Epithelial cell of prostate (primary cell): ENCODE measurements at regions not wholly inside any gene's neighbourhood (a gene's known extent, or its start where the extent isn't known, plus 50 kb on each side); places are given as distances from the start of the nearest gene placed in this dataset.
"Not testable (repeated sequence)": the region's sequence is repeated elsewhere in the genome, so short reads cannot be mapped to it uniquely, and the experiment has no call there.

Experiments
- DNase-seq: peaks from one replicate; pipeline ENCODE4 v3.0.0-alpha.2; 2011; ENCODE audit warnings: low read depth, low spot score
- H3K27ac ChIP-seq: fragments of 450-650 bp; 2 replicates; pipeline ENCODE4 v1.5.1; 2017; ENCODE audit warnings: mild to moderate bottlenecking

DNA sequence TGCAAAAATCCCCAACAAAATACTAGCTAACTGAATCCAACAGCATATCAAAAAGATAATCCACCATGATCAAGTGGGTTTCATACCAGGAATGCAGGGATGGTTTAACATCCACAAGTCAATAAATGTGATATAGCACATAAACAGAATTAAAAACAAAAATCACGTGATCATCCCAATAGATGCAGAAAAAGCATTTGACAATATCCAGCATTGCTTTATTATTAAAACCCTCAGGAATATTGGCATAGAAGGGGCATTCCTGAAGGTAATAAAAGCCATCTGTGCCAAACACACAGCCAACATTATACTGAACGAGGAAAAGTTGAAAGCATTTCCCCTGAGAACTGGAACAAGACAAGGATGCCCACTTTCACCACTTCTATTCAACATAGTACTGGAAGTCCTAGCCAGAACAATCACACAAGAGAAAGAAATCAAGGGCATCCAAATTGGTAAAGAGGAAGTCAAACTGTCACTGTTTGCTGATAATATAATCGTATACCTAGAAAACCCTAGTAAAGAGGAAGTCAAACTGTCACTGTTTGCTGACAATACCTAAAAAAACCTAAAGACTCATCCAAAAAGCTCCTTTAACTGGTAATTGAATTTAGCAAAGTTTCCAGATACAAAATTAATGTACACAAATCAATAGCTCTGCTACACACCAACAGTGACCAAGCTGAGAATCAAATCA, 109.8 kb downstream of the RNASET2 start:
- not testable (repeated sequence) for DNase-seq

DNA sequence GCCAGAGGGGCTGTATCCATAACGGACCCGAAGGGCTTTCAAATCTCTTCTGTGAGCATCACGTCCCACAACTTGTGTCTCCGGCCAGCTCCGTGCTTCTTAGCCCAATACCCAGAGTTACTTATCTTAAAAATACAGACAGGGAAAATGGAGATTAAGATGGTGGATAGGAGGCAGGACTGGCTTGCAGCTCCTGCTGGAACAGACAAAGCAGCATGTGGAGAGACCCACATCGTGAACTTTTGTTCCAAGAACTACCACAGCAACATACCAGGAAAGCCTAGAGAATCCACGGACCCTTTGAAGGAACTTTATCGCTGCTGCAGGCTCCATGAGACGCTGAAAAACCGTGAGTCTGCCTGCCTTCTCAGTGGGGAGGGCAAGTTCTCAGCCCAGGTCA, 113.7 kb downstream of the RNASET2 start:
- H3K27ac ChIP-seq: no peak overlapping the region
- DNase-seq: no peak

More for the DNA sequence above, 109.8 kb downstream of the RNASET2 start:
- H3K27ac ChIP-seq: not testable (repeated sequence)

DNA sequence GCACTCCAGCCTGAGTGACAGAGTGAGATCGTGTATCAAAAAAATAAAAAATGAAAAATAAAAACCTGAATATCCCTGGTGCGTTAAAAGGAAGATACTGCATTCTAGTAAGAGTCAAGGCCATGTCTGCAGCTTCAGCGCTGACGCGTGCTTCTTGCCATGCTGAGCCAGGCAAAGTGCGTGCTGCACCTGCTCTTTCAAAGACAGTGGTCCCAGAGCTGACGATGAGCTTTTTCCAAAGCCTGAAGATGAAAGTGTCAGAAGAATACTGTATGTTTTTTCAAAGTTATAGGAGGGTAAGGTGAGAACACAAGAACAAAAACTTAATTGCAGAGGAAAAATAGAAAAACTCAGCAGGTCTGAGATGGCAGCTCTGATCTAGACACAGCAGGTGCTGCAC, 115.1 kb downstream of the RNASET2 start:
- no peak for DNase-seq
- no peak overlapping the region for H3K27ac ChIP-seq

DNA sequence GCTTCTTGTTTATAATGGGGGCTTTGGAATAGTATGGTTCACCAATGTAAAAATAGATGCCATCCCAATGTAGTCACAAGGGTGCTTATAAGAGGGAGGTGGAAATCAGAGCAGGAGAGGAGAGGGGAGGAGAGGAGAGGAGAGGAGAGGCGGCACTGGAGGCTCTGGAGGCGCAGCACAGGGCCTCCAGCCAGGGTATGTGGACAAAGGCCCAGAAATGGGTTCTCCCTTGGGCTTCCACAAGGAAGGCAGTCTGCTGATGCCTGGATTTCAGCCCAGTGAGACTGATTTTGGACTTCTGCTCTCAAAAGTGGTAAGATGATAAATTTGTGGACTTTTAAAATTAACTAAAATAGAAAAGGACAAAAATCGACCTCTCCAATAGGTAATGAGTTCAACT, 116.8 kb downstream of the RNASET2 start:
- no peak for DNase-seq
- H3K27ac ChIP-seq: no peak overlapping the region

DNA sequence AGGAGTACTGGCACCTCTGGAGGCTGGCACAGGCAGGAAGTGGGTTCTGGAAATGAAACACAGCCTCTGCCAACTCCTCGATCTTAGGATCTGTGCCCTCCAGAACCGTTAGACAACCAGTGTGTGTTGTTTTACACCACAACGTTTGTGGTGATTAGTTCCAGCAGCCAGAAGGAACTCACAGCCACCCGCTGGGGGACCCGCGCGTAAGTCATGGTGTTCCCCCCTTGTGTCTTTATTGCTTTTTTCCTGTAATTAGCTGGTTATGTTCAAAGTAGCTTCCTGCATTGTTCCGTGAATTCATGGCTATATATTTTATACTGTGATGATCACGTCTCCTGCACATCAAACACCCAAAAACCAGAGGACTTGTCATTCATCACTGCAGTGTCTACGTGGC, 117.4 kb downstream of the RNASET2 start:
- H3K27ac ChIP-seq: no peak overlapping the region
- no peak for DNase-seq

DNA sequence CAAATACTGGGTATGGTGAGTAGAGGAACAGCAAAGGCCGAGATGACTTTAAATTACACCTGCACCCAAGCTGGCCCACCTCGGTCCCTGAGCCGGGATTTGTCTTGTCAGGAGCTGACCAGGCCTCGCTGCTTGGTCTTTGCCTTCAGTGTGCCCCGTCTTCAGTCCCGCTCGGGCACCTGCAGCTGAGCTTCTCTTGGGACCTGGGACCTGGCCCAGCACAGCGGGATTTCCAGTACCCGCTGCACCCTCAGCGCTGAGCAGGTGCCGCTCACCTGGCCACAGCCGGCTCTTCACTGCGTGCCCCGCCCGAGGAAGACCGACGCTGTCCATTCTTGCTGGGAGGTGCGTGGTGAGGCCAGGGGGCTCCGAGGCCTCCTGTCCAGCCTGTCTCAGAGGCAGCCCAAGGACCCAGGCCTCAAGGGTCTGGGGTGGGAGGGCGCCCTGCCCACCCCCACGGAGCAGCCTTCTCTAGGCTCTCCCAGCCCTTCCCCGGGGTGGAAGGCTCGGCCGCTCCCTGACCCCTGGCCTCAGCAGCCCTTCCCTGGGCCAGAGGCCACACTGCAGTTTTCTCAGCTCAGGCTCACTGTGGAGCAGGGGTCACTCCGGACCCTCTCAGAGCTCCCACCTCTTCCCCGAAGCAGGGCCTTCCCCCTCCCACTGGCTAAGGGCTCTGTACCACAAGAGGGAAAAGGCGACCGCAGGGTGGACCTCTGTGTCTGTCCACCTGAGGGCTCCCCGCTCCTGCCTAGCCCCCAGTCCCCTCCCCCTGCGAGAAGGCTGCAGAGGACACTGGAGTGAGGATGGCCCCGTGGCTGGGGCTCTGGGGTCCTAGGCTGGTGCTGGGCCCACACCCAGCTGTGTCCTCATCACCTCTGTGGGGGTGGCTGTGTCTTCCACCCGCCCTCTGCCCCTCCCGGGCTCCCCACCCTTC, 119.3 kb downstream of the RNASET2 start:
- DNase-seq: no peak
- no peak overlapping the region for H3K27ac ChIP-seq

DNA sequence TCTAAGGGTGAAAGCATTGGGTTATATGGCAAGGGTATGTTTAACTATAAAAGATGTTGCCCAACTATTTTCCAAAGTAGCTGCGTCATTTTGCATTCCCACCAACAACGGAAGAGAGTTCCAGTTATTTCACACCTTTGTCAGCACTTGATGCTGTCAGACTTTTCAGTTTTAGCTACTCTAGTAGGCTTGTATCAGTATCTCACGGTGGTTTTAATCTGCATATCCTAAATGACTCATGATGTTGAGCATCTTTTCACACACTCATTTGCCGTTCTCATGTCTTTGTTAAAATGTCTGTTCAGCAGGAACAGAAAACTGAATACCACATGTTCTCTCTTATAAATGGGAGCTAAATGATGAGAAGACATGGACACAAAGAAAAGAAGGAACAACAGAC, 122.3 kb downstream of the RNASET2 start:
- no peak for DNase-seq
- H3K27ac ChIP-seq: no peak overlapping the region

DNA sequence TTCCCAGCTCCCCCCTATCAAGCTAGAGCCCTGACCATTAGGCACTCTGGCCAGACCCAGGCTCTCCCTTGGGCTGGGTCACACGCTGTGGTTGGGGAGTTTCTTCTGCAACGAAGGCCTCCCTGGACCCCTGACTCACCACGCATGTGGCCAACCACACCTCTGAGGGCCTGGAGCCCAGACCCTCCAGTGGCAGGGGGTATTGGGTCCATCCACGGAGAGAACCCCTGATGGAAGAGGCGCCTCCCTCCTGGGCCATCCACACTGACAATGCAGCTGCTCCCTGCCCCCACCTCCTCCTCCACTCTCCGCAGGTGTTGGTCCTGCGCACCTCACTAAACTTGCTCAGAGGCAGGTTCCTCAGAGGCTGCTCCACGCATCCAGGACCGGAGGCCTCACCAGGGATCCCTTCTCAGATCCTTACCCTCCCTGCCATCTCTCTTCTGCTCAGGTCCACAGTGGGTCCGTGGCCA, 125.4 kb downstream of the RNASET2 start:
- no peak overlapping the region for H3K27ac ChIP-seq
- no peak for DNase-seq

DNA sequence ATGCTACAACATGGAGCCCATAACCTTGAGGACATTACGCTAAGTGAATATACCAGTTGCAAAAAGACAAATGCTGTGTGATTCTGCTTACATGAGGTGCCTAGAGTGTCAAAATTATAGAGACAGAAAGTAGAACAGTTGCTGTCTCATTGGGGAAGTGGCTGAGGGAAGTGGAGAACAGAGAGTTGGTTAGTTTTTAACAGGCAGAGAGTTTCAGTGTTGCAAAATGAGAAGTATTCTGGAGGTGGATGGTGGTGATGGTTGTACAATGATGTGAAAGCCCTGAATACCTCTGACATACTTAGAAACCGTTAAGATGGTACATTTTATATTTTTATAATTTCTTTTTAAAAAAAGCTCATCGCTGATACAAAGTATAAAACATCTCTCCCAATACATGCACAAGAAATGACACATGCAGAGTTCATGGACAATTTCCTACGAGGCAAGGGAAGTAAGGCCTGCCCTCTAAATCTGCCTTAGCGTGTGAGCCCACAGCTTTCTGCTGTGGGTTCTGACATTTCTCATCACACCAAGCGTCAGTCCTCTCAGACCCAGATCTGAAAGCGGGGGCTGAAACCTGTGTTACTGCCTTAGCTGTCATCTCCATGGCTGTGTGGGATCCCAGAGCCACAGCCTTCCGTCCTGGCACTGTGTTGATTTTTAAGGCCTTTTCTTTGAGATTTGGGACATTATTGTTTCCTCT, 126.0 kb downstream of the RNASET2 start:
- H3K27ac ChIP-seq: no peak overlapping the region
- no peak for DNase-seq

DNA sequence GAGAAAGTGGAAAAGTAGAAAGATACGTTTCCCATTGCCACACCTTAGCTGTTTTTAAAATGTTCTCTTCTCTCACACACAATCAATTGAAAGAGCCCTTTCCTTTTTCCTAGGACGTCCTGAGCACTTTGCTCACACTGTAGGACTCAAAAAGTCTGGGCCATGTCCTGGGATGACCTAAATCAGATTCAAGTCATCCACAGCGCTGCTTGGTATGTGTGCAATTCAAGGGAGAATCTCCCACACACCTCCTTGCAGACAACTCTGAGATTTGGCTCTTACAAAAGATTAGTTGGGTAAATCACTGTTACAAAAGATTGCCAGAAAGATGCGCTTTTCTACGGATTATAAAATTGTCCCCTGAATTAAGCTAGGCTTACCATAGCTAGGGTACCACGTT, 130.1 kb downstream of the RNASET2 start:
- no peak for DNase-seq
- H3K27ac ChIP-seq: no peak overlapping the region

DNA sequence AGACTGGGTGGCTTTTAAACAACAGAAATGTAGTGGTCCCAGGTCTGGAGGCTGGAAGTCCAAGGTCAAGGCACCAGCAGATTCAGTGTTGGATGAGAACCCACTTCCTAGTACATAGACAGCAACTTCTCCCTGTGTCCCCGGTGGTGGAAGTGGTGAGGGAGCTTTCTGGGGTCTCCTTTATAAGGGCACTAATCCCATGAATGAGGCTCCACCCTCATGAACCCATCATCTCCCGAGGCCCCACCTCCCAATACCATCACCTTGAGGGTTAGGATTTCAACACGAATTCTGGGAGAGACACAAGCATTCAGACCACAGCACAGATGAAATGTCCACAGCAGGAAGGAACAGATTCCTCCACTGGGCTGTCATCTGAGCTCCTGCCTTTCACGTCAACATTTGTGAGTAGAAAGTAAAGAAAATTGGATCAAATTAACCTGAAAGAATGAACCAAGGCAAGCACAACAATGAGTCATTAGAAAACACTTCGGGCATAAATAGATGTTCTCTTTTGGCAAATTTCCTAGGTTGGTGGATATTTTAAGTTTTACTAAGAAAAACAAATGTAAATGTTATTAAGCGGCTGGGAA, 130.7 kb downstream of the RNASET2 start:
- no peak overlapping the region for H3K27ac ChIP-seq
- DNase-seq: no peak

DNA sequence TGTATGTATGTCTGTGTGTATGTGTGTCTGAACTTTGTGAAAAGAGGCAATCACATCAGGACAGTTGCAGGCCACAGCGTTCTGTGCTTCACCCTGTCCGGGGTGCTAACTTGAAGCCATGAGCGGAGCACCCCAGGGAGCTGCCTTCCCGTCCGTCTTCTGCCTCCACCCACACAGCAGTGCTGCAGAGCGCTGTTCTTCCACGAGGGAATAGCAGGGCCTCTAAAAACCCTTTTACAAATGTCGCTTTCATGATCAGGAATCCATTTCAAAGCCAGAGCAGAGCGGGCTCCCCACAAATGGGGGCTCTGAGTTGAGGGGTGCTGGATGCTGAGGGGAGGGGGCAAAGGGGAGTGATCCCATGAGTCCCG, 131.5 kb downstream of the RNASET2 start:
- no peak for DNase-seq
- H3K27ac ChIP-seq: no peak overlapping the region

DNA sequence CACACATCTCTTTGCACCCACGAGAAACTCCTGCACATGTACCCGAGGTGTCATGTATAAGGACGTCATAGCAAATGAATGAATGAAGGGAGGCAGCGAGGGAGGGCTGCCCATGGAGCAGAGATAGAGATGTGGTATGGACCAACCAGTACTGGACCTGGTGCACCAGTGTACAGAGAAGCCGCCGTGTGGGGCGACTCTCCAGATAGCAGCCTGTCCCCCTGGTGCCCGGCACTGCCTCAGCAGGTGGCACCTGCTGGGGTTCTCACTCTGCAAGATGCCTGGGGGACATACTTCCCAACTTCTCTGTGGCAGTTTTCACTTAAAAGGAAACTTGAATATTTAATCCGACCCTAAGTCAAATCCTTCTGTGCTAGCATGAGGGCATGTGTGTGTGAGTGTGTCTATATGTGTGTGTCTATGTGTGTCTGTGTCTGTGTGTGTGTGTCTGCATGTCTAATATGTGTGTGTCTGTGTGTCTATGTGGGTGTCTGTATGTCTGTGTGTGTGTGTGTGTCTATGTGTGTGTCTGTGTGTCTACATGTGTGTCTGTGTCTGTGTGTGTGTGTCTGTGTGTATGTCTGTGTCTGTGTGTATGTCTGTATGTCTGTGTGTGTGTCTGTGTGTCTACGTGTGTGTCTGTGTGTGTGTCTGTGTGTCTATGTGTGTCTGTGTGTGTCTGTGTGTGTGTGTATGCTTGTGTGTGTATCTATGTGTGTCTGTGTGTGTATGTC, 132.0 kb downstream of the RNASET2 start:
- no peak overlapping the region for H3K27ac ChIP-seq

DNA sequence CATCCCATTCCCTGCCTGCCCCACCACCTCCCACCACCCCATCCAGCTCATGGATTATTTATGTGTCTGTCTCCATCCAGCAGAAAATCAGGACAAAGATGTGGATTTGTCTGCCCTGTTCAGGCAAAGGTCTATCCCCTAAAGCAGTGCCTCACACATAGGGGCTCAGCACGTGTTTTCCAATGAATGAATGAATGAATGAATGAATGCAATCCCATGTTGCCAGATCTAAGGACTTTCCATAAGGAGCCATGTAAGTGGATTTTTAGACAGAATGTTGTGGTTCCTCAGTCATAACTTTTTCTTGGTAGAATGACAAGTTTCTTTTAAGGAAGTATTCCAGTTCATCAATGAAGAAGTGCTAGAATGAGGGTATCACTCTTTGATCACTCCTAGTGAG, 133.7 kb downstream of the RNASET2 start:
- DNase-seq: no peak
- H3K27ac ChIP-seq: no peak overlapping the region

More for the DNA sequence above, 132.0 kb downstream of the RNASET2 start:
- DNase-seq: no peak

DNA sequence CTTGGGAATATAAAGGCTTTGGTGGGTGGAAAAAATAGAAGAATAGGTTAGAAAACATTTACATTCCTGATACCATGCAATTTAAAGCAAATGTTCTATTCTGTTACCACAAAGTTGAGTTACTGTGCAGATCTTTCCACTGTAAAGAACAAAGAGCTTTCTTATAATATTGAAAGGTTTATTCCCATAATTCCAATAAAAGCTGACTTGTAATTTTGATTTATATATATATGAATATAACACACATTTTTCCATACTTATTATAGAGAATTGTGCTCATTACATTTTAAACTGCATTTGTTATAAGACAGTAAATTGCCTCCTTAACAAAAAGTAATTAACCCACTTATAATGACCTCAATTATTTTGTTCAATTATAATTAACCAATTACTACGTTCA, 135.9 kb downstream of the RNASET2 start:
- no peak for DNase-seq
- no peak overlapping the region for H3K27ac ChIP-seq

DNA sequence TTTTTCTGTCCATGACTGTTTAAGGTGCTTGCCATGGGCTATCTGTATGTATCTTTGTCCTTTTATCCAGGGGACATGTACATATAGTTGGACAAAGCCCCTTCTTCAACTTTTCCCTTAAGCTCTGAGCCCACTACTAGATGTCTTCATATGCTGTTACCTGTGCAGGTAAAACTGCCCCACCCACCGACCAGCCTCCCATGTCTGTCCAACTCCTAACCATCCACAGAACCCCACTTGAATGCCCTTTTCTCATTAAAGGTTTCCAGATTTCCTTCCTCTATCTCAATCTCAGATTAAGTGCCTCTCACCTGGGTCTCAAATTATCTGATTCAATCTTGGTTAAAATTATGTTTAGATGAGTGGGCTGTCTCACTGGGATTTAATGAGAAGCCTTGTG, 136.3 kb downstream of the RNASET2 start:
- DNase-seq: no peak
- no peak overlapping the region for H3K27ac ChIP-seq

DNA sequence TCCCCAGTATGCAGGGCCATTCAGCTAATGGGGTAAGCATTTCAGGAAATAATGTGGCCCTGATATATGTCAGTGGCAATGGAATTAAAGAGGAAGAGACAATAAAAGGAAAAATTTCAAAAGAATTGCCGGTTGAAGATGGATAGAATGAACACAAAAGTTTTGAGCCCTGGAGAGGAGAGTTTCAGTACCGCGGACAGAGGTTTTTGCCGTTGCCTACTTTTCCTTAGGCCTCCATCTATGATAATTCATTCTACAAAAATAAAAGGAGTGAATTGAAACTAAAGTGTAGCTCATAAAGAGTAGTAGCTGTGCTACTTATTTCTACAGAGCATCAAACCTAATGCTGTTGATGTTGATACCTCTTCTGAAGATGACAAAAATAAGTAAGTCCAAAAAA, 140.7 kb downstream of the RNASET2 start:
- DNase-seq: no peak
- no peak overlapping the region for H3K27ac ChIP-seq

DNA sequence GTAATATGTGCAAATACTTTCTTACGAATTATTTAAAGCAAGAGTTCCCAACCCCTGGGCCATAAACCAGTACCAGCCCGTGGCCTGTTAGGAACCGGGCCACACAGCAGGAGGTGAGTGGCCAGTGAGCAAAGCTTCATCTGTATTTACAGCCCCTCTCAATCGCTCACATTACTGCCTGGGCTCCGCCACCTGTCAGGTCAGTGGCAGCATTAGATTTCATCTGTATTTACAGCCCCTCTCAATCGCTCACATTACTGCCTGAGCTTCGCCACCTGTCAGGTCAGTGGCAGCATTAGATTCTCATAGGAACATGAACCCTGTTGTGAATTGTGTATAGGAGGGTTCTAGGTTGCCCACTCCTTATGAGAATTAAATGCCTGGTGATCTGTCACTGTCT, 142.0 kb downstream of the RNASET2 start:
- DNase-seq: no peak
- no peak overlapping the region for H3K27ac ChIP-seq

DNA sequence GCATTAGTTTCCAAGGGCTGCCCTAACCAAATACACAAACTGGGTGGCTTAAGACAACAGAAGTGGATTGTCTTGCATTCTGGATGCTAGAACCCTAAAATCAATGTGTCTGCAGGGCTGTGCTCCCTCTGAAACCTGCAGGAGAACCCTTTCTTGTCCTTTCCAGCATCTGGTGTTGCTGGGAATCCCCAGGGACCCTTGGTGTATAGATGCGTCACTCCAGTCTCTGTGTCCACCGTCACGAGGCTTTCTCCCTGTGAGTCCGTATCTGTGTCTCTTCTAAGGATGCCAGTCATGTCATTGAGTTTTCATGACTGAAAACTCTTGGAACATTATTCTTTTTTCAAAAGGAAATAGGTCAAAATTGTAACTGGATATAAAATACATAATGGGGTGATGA, 142.9 kb downstream of the RNASET2 start:
- DNase-seq: no peak
- H3K27ac ChIP-seq: no peak overlapping the region

DNA sequence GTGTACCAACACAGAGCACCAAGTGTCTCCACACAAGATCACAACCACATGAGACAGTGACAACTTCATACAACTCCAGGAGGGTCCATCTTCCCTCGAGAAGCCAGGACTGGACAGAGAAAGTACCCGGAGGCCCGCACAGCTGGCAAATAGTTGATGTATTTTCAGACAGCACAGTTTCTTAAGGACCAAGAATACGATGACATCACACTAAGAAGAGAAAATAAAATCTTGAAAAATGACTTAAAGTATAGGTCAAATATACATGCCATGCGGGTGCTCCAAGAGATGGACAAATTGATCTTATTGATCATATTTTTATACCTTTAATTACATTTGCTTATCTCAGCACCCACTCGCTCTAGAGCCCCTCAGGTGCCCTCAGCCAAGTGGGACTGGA, 145.5 kb downstream of the RNASET2 start:
- DNase-seq: no peak
- no peak overlapping the region for H3K27ac ChIP-seq
